ENCODE measurements at regions not wholly inside any gene's neighbourhood (a gene's known extent, or its start where the extent isn't known, plus 50 kb on each side); places are given as distances from the start of the nearest gene placed in this dataset.

GRCh38 chr10:1850971-1851527 lies 113.7 kb upstream of the ADARB2 start:
- no peak overlapping the region for H2AK5ac ChIP-seq (ENCODE audit: low read depth, low read length)
- H3K4ac ChIP-seq (ENCODE audit: low read depth, low read length): no peak overlapping the region
- DNase-seq: no peak
- H4K91ac ChIP-seq (ENCODE audit: insufficient read depth, low read depth, low read length): no peak overlapping the region
- no peak for ATAC-seq (ENCODE audit: low read depth)
- no peak overlapping the region for H3K4me2 ChIP-seq (ENCODE audit: low read depth, low read length)
- no peaks in the 10 kb centered on the region for H3K79me1 ChIP-seq (ENCODE audit: low read depth in 1 of 2, low read length in 2 of 2)
- H3K27me3 ChIP-seq (ENCODE audit: control insufficient read depth, insufficient read depth, low read length): no peaks in the 10 kb centered on the region
- no peak overlapping the region for H3K14ac ChIP-seq (replicated peaks; ENCODE audit: low read depth, low read length)
- no peak overlapping the region for H3K56ac ChIP-seq (ENCODE audit: extremely low read depth, insufficient read depth, low read length)
- H2AK9ac ChIP-seq (replicated peaks; ENCODE audit: low read depth, low read length, poor library complexity): no peak overlapping the region
- no peak overlapping the region for H4K8ac ChIP-seq (ENCODE audit: low read depth in 2 of 2, low read length in 2 of 2)
- no peaks in the 10 kb centered on the region for H3K36me3 ChIP-seq (ENCODE audit: control insufficient read depth, insufficient read depth, low read length)
- no peak overlapping the region for H2BK15ac ChIP-seq (ENCODE audit: low read depth, low read length)
- H3K4me1 ChIP-seq (ENCODE audit: control insufficient read depth, insufficient read depth, low read length): no peaks in the 10 kb centered on the region
- intact Hi-C loops (cut with micrococcal nuclease) (no loop called here), in situ Hi-C loops (cut with MboI; ENCODE audit: low sequenced_read_pairs) (no loop called here), dilution Hi-C loops (cut with HindIII; ENCODE audit: low sequenced_read_pairs, unreplicated experiment) (no loop called here)
- no peaks in the 10 kb centered on the region for H4K20me1 ChIP-seq (ENCODE audit: insufficient read depth, low read length)
- H3K9me1 ChIP-seq (ENCODE audit: insufficient read depth, low read length): no peaks in the 10 kb centered on the region
- CTCF ChIA-PET: no interaction called here
- H2AFZ ChIP-seq (replicated peaks; ENCODE audit: low read length, poor library complexity): no peak overlapping the region
- POLR2A ChIA-PET (ENCODE audit: unreplicated experiment): no interaction called here
- H4K5ac ChIP-seq (ENCODE audit: low read depth, low read length): no peak overlapping the region
- no peak overlapping the region for H3K27ac ChIP-seq (ENCODE audit: insufficient read depth, low read length)
- no TSS peak for BruUV-seq (replicated peaks)
- H3K9ac ChIP-seq (ENCODE audit: low read depth, low read length): no peak overlapping the region
- H3K9me3 ChIP-seq (ENCODE audit: control insufficient read depth, insufficient read depth, low read length): peaks cover 29% of the 10 kb centered on the region
- H2BK20ac ChIP-seq (ENCODE audit: low read depth, low read length): no peak overlapping the region
- H3K23ac ChIP-seq (ENCODE audit: low read depth, low read length): no peak overlapping the region
- H2BK120ac ChIP-seq (ENCODE audit: low read depth, low read length): no peak overlapping the region
- no peak overlapping the region for H3K4me3 ChIP-seq (ENCODE audit: insufficient read depth, low read depth, low read length)
- H3K18ac ChIP-seq (ENCODE audit: low read depth, low read length): no peak overlapping the region
- no CpG with 5 or more reads among the region's 6 CpGs for WGBS, 2 experiments (ENCODE audit: extremely low coverage in 2 of 2, insufficient read length in 1 of 2)
- TF ChIP-seq RFX5 (IDR thresholded peaks at IDR 0.05; ENCODE audit: low read depth, low read length) (no peak), NFE2L2 (IDR thresholded peaks at IDR 0.05; ENCODE audit: low read depth, low read length) (no peak), SMC3 (IDR thresholded peaks at IDR 0.05; ENCODE audit: low read depth, low read length) (no peak), RCOR1 (IDR thresholded peaks at IDR 0.05; ENCODE audit: insufficient replicate concordance, low read length) (no peak), FOS (IDR thresholded peaks at IDR 0.05; ENCODE audit: low read depth, low read length) (no peak), ELK1 (IDR thresholded peaks at IDR 0.05; ENCODE audit: borderline replicate concordance, low read depth, low read length) (no peak), USF2 (IDR thresholded peaks at IDR 0.05; ENCODE audit: low read depth, low read length) (no peak), CEBPB (IDR thresholded peaks at IDR 0.05; ENCODE audit: low read depth, low read length) (no peak), CTCF (conservative IDR thresholded peaks at IDR 0.05; ENCODE audit: low read depth, low read length) (no peak), BHLHE40 (IDR thresholded peaks at IDR 0.05; ENCODE audit: low read depth, low read length) (no peak), MXI1 (IDR thresholded peaks at IDR 0.05; ENCODE audit: borderline replicate concordance, low read depth, low read length) (no peak), POLR2A (IDR thresholded peaks at IDR 0.05; ENCODE audit: low read depth, low read length) (no peak), RAD21 (IDR thresholded peaks at IDR 0.05; ENCODE audit: low read length) (no peak), CHD1 (IDR thresholded peaks at IDR 0.05; ENCODE audit: low read depth, low read length) (no peak)
- no peak overlapping the region for H2BK5ac ChIP-seq (ENCODE audit: low read depth, low read length, poor library complexity, severe bottlenecking)
